Medulla oblongata (tissue), 1 donor: ENCODE measurements at regions not wholly inside any gene's neighbourhood (a gene's known extent, or its start where the extent isn't known, plus 50 kb on each side); places are given as distances from the start of the nearest gene placed in this dataset.

Experiments used
- DNase-seq: peaks from one replicate; pipeline ENCODE4 v3.0.0-alpha.2; 2015; ENCODE audit errors: extremely low spot score

DNA sequence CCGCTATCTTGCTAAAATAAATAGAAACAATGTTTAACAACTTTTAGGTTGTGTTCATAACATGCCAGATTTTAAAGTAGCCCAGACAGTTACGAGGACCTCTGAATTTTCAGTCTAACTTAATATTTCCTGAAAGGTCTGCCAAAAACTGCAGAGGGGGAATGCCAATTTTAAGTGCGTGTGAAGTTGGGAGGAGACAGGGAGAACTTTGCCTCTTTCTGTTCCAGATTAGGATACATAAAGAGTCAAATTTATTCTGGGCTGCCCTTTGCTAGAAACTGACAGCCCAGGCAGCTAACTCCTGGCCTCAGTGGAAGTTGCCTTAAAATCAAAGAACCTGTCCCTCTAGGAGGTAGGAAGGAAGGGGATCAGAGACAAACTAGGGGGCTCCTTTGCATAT is 52.3 kb upstream of the PIP4K2A start:
- no peak for DNase-seq

GRCh38 chr10:22765660-22766547 is 51.5 kb upstream of the PIP4K2A start:
- peak; percentile 64 for DNase-seq

GRCh38 chr10:22764639-22765038 is 50.3 kb upstream of the PIP4K2A start:
- no peak for DNase-seq
